ENCODE measurements at regions not wholly inside any gene's neighbourhood (a gene's known extent, or its start where the extent isn't known, plus 50 kb on each side); places are given as distances from the start of the nearest gene placed in this dataset.
A peak's percentile ranks its signal among the peaks of the same experiment; 100 is the strongest.

- ATAC-seq = no peak
Measured at GRCh38 chr12:75882421-75882820, 149.2 kb downstream of the PHLDA1 start.

GRCh38 chr12:75881920-75882319 is 149.7 kb downstream of the PHLDA1 start:
- ATAC-seq = no peak
- TF ChIP-seq ISL1 (CRISPR knock-in tag; IDR thresholded peaks at IDR 0.05) (peak; percentile 58), ARNTL (CRISPR knock-in tag; IDR thresholded peaks at IDR 0.05; ENCODE audit: borderline replicate concordance, low read depth) (no peak)

More at GRCh38 chr12:75882421-75882820, 149.2 kb downstream of the PHLDA1 start:
- no peak for TF ChIP-seq BACH2 (CRISPR knock-in tag; IDR thresholded peaks at IDR 0.05; ENCODE audit: borderline replicate concordance)
- TF ChIP-seq POU6F1 (CRISPR knock-in tag; IDR thresholded peaks at IDR 0.05; ENCODE audit: borderline replicate concordance, low read depth) = no peak
- TF ChIP-seq TOX (CRISPR knock-in tag; IDR thresholded peaks at IDR 0.05; ENCODE audit: borderline replicate concordance) = no peak
- no peak for TF ChIP-seq CSDC2 (CRISPR knock-in tag; IDR thresholded peaks at IDR 0.05)
- TF ChIP-seq ZNF70 (CRISPR knock-in tag; IDR thresholded peaks at IDR 0.05) = no peak
- no peak for TF ChIP-seq SNAI2 (CRISPR knock-in tag; IDR thresholded peaks at IDR 0.05)
- no peak for TF ChIP-seq CREB5 (CRISPR knock-in tag; IDR thresholded peaks at IDR 0.05; ENCODE audit: low read depth)
- TF ChIP-seq ZFP3 (CRISPR knock-in tag; IDR thresholded peaks at IDR 0.05) = no peak
- no peak for TF ChIP-seq PPARA (CRISPR knock-in tag; IDR thresholded peaks at IDR 0.05; ENCODE audit: borderline replicate concordance)
- no peak for TF ChIP-seq ISL1 (CRISPR knock-in tag; IDR thresholded peaks at IDR 0.05)
- no peak for TF ChIP-seq CSRNP3 (CRISPR knock-in tag; IDR thresholded peaks at IDR 0.05)
- TF ChIP-seq ESRRG (CRISPR knock-in tag; IDR thresholded peaks at IDR 0.05) = no peak
- TF ChIP-seq ARNTL (CRISPR knock-in tag; IDR thresholded peaks at IDR 0.05; ENCODE audit: borderline replicate concordance, low read depth) = no peak
- TF ChIP-seq ZNF565 (CRISPR knock-in tag; conservative IDR thresholded peaks at IDR 0.05; ENCODE audit: low read depth) = no peak

- ATAC-seq = no peak
Measured at GRCh38 chr12:75877763-75878621, 153.6 kb downstream of the PHLDA1 start.

More at GRCh38 chr12:75877763-75878621, 153.6 kb downstream of the PHLDA1 start:
- TF ChIP-seq GLIS3 (CRISPR knock-in tag; IDR thresholded peaks at IDR 0.05) (no peak), TCF4 (CRISPR knock-in tag; IDR thresholded peaks at IDR 0.05; ENCODE audit: borderline replicate concordance) (no peak), POU6F1 (CRISPR knock-in tag; IDR thresholded peaks at IDR 0.05; ENCODE audit: borderline replicate concordance, low read depth) (no peak), CSRNP3 (CRISPR knock-in tag; IDR thresholded peaks at IDR 0.05) (no peak), ESRRG (CRISPR knock-in tag; IDR thresholded peaks at IDR 0.05) (no peak), ARNTL (CRISPR knock-in tag; IDR thresholded peaks at IDR 0.05; ENCODE audit: borderline replicate concordance, low read depth) (no peak), CREB5 (CRISPR knock-in tag; IDR thresholded peaks at IDR 0.05; ENCODE audit: low read depth) (no peak), TOX (CRISPR knock-in tag; IDR thresholded peaks at IDR 0.05; ENCODE audit: borderline replicate concordance) (no peak), ZNF8 (CRISPR knock-in tag; IDR thresholded peaks at IDR 0.05) (no peak)

Data from SK-N-SH treated with all-trans-retinoic acid at 6 μM for 48 hours (cell line).